ENCODE measurements at regions not wholly inside any gene's neighbourhood (a gene's known extent, or its start where the extent isn't known, plus 50 kb on each side); places are given as distances from the start of the nearest gene placed in this dataset.

DNA sequence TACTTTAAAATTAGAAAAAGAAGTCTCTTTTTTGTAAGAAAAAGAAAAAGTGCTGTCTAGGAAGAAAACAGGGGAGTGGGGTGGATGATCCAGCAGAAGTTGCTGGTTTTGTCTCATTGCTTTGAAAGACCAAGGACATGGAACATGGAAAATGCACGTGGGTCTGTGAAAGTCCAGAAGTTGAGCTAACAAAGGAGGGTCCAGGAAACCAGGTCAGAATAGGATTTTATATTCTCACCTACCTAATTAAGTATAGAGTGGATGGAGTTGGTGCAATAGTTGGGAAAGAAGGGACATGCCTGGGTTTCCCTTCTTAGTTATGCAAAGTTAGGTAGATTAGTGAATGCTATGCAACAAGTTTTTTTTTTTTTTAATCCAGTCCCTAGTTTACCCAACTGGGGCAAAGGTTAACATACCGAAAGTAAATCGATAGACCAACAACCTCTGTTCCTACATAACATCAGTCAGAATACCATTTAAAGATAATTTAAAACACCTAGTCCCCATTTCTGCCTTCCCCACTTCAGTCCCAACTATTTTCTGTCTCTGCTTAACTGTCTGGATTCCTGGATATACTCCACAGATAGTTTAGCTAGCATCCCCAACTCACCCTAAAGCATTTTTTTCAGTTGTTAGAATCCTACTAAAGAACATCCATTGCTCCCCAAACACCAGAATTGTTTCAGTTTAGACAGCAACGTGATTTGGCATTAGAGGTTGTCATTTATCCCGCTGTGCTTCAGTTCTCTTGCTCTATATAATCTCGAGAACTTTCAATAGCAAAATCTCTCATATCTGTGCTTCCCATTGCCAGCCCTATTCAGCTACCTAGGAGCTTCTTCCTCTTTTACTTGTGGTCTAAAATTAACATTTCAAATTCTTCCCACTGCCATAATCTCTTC is 105.7 kb upstream of the PLPPR5 start:
- Histone ChIP-seq H3K4me1 (replicated peaks in 1 of 2; ENCODE audit: control insufficient read depth in 2 of 2, insufficient read depth in 2 of 2, low read length in 2 of 2) (no peaks in the 10 kb centered on the region), H3K27ac (ENCODE audit: extremely low read depth, low read depth, low read length) (no peak overlapping the region), H2AFZ (ENCODE audit: low read depth, low read length) (no peak overlapping the region), H3K4me2 (ENCODE audit: insufficient read depth, low read length) (no peak overlapping the region), H3K27me3 (ENCODE audit: control insufficient read depth in 2 of 2, insufficient read depth in 2 of 2, low read length in 2 of 2) (no peaks in the 10 kb centered on the region), H3K9me3 (replicated peaks; ENCODE audit: control insufficient read depth, insufficient read depth, low read depth, low read length) (no peaks in the 10 kb centered on the region), H3K79me2 (ENCODE audit: control insufficient read depth, insufficient read depth, low read length) (no peaks in the 10 kb centered on the region), H3K4me3 (no peak overlapping the region), H3K36me3 (ENCODE audit: control insufficient read depth, insufficient read depth, low read length) (no peaks in the 10 kb centered on the region), H4K20me1 (replicated peaks; ENCODE audit: control insufficient read depth, insufficient read depth, low read length) (no peaks in the 10 kb centered on the region), H3K9me1 (ENCODE audit: control insufficient read depth, insufficient read depth, low read length) (no peaks in the 10 kb centered on the region), H3K9ac (ENCODE audit: insufficient read depth in 1 of 2, low read depth in 2 of 2, low read length in 2 of 2) (no peak overlapping the region)
- in situ Hi-C loops (cut with MboI) = no loop called here
- WGBS (ENCODE audit: insufficient coverage, low coverage, missing lambda C conversion rate) = under 1% methylated on average over 6 of the region's 6 CpGs
- BruUV-seq (replicated peaks) = no TSS peak
- FAIRE-seq (no peak), ATAC-seq (no peak), DNase-seq (ENCODE audit: extremely low read depth in 1 of 4, low spot score in 3 of 4) (no peak)
- POLR2A ChIA-PET = no interaction called here
- intact Hi-C loops (cut with micrococcal nuclease) = no loop called here
- CTCF ChIA-PET (ENCODE audit: low intra/inter-chr PET ratio) = no interaction called here
- TF ChIP-seq, protein P1, sequence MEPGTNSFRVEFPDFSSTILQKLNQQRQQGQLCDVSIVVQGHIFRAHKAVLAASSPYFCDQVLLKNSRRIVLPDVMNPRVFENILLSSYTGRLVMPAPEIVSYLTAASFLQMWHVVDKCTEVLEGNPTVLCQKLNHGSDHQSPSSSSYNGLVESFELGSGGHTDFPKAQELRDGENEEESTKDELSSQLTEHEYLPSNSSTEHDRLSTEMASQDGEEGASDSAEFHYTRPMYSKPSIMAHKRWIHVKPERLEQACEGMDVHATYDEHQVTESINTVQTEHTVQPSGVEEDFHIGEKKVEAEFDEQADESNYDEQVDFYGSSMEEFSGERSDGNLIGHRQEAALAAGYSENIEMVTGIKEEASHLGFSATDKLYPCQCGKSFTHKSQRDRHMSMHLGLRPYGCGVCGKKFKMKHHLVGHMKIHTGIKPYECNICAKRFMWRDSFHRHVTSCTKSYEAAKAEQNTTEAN (CRISPR knock-in tag; IDR thresholded peaks at IDR 0.05) = no peak
- TF ChIP-seq IRF2 (CRISPR knock-in tag; IDR thresholded peaks at IDR 0.05) (no peak), ZFP91 (CRISPR knock-in tag; IDR thresholded peaks at IDR 0.05) (no peak), THRAP3 (IDR thresholded peaks at IDR 0.05; ENCODE audit: borderline replicate concordance) (no peak), ETV5 (CRISPR knock-in tag; IDR thresholded peaks at IDR 0.05; ENCODE audit: low read depth) (no peak), NCOA1 (IDR thresholded peaks at IDR 0.05; ENCODE audit: low read depth) (no peak), MCM5 (IDR thresholded peaks at IDR 0.05; ENCODE audit: low read depth) (no peak), YY1 (IDR thresholded peaks at IDR 0.05; ENCODE audit: borderline replicate concordance in 1 of 3, control insufficient read depth in 1 of 3, extremely low read depth in 1 of 3, insufficient read depth in 3 of 3, insufficient read length in 1 of 3, insufficient replicate concordance in 2 of 3, low read depth in 1 of 3, low read length in 2 of 3) (no peak), CREB3 (tag; conservative IDR thresholded peaks at IDR 0.05; ENCODE audit: low read depth) (no peak)
- TF ChIP-seq, protein P2, sequence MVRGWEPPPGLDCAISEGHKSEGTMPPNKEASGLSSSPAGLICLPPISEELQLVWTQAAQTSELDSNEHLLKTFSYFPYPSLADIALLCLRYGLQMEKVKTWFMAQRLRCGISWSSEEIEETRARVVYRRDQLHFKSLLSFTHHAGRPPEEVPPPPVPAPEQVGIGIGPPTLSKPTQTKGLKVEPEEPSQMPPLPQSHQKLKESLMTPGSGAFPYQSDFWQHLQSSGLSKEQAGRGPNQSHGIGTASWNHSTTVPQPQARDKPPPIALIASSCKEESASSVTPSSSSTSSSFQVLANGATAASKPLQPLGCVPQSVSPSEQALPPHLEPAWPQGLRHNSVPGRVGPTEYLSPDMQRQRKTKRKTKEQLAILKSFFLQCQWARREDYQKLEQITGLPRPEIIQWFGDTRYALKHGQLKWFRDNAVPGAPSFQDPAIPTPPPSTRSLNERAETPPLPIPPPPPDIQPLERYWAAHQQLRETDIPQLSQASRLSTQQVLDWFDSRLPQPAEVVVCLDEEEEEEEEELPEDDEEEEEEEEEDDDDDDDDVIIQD (CRISPR knock-in tag; IDR thresholded peaks at IDR 0.05) = no peak
- TF ChIP-seq, protein P3, sequence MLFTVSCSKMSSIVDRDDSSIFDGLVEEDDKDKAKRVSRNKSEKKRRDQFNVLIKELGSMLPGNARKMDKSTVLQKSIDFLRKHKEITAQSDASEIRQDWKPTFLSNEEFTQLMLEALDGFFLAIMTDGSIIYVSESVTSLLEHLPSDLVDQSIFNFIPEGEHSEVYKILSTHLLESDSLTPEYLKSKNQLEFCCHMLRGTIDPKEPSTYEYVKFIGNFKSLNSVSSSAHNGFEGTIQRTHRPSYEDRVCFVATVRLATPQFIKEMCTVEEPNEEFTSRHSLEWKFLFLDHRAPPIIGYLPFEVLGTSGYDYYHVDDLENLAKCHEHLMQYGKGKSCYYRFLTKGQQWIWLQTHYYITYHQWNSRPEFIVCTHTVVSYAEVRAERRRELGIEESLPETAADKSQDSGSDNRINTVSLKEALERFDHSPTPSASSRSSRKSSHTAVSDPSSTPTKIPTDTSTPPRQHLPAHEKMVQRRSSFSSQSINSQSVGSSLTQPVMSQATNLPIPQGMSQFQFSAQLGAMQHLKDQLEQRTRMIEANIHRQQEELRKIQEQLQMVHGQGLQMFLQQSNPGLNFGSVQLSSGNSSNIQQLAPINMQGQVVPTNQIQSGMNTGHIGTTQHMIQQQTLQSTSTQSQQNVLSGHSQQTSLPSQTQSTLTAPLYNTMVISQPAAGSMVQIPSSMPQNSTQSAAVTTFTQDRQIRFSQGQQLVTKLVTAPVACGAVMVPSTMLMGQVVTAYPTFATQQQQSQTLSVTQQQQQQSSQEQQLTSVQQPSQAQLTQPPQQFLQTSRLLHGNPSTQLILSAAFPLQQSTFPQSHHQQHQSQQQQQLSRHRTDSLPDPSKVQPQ (CRISPR knock-in tag; IDR thresholded peaks at IDR 0.05; ENCODE audit: borderline replicate concordance) = no peak

Measured in K562 (cell line).